HG02678 (cell line): ENCODE measurements at regions not wholly inside any gene's neighbourhood (a gene's known extent, or its start where the extent isn't known, plus 50 kb on each side); places are given as distances from the start of the nearest gene placed in this dataset.
"Not testable (repeated sequence)": the region's sequence is repeated elsewhere in the genome, so short reads cannot be mapped to it uniquely, and the experiment has no call there.

ENCODE experiments used
- ATAC-seq: cut with Tn5 transposase; IDR thresholded peaks from one replicate; pipeline ENCODE4 v1.9.1; 2021; ENCODE audit warnings: mild to moderate bottlenecking, moderate library complexity; ENCODE audit not compliant: unreplicated experiment

GRCh38 chr7:119065966-119066365 lies 841.5 kb downstream of the ANKRD7 start:
- ATAC-seq: no peak

GRCh38 chr7:119086026-119086425 lies 861.5 kb downstream of the ANKRD7 start:
- ATAC-seq: no peak

- ATAC-seq: no peak
Measured at GRCh38 chr7:119090851-119091250, 866.3 kb downstream of the ANKRD7 start.

- no peak for ATAC-seq
Measured at GRCh38 chr7:119096683-119097082, 872.2 kb downstream of the ANKRD7 start.

GRCh38 chr7:119100611-119101258 lies 876.2 kb downstream of the ANKRD7 start:
- ATAC-seq: not testable (repeated sequence)

GRCh38 chr7:119102291-119102690 lies 877.8 kb downstream of the ANKRD7 start:
- ATAC-seq: no peak

- no peak for ATAC-seq
Measured at GRCh38 chr7:119105381-119105780, 880.9 kb downstream of the ANKRD7 start.

GRCh38 chr7:119123326-119123725 lies 898.8 kb downstream of the ANKRD7 start:
- no peak for ATAC-seq

GRCh38 chr7:119127706-119128105 lies 903.2 kb downstream of the ANKRD7 start:
- no peak for ATAC-seq

GRCh38 chr7:119132436-119132835 lies 907.9 kb downstream of the ANKRD7 start:
- ATAC-seq: no peak

- ATAC-seq: no peak
Measured at GRCh38 chr7:119167431-119167830, 942.9 kb downstream of the ANKRD7 start.

GRCh38 chr7:119172043-119172442 lies 947.5 kb downstream of the ANKRD7 start:
- no peak for ATAC-seq

GRCh38 chr7:119175911-119176627 lies 951.6 kb downstream of the ANKRD7 start:
- ATAC-seq: peak; percentile 69

GRCh38 chr7:119177863-119178262 lies 953.4 kb downstream of the ANKRD7 start:
- ATAC-seq: no peak

- ATAC-seq: no peak
Measured at GRCh38 chr7:119184124-119184788, 959.8 kb downstream of the ANKRD7 start.

- no peak for ATAC-seq
Measured at GRCh38 chr7:119196183-119196582, 971.7 kb downstream of the ANKRD7 start.

GRCh38 chr7:119197172-119197876 lies 972.8 kb downstream of the ANKRD7 start:
- no peak for ATAC-seq

GRCh38 chr7:119197877-119198527 lies 973.5 kb downstream of the ANKRD7 start:
- peak; percentile 97 for ATAC-seq

GRCh38 chr7:119219663-119220062 lies 995.2 kb downstream of the ANKRD7 start:
- no peak for ATAC-seq

GRCh38 chr7:119223930-119224329 lies 999.4 kb downstream of the ANKRD7 start:
- ATAC-seq: no peak

- ATAC-seq: no peak
Measured at GRCh38 chr7:119228482-119228881, 1004.0 kb downstream of the ANKRD7 start.
